Right lung (tissue), 2 donors: ENCODE measurements at regions not wholly inside any gene's neighbourhood (a gene's known extent, or its start where the extent isn't known, plus 50 kb on each side); places are given as distances from the start of the nearest gene placed in this dataset.
"Not testable (repeated sequence)": the region's sequence is repeated elsewhere in the genome, so short reads cannot be mapped to it uniquely, and the experiment has no call there.

ENCODE experiments used
- DNase-seq, 2 donors: peaks; one replicate each; pipeline ENCODE4 v3.0.0-alpha.2; 2013

- not testable (repeated sequence) for DNase-seq
Measured at GRCh38 chr6:25160134-25160533, 119.0 kb upstream of the CARMIL1 start.

- DNase-seq, result no peak
Measured at GRCh38 chr6:25165177-25165576, 114.0 kb upstream of the CARMIL1 start.

- DNase-seq, result no peak
Measured at GRCh38 chr6:25165800-25166199, 113.4 kb upstream of the CARMIL1 start.

GRCh38 chr6:25166955-25167748, 112.0 kb upstream of the CARMIL1 start:
- DNase-seq, result no peak

GRCh38 chr6:25167961-25168360, 111.2 kb upstream of the CARMIL1 start:
- DNase-seq, result no peak

- DNase-seq, result no peak
Measured at GRCh38 chr6:25168637-25169036, 110.5 kb upstream of the CARMIL1 start.

GRCh38 chr6:25169553-25169952, 109.6 kb upstream of the CARMIL1 start:
- no peak for DNase-seq

GRCh38 chr6:25169961-25170360, 109.2 kb upstream of the CARMIL1 start:
- DNase-seq, result no peak

GRCh38 chr6:25170640-25171039, 108.5 kb upstream of the CARMIL1 start:
- no peak for DNase-seq

- DNase-seq, result no peak
Measured at GRCh38 chr6:25171301-25171700, 107.9 kb upstream of the CARMIL1 start.

- no peak for DNase-seq
Measured at GRCh38 chr6:25172819-25173218, 106.4 kb upstream of the CARMIL1 start.

GRCh38 chr6:25173246-25173645, 105.9 kb upstream of the CARMIL1 start:
- no peak for DNase-seq

- no peak for DNase-seq
Measured at GRCh38 chr6:25173951-25174474, 105.2 kb upstream of the CARMIL1 start.

- no peak for DNase-seq
Measured at GRCh38 chr6:25174678-25175077, 104.5 kb upstream of the CARMIL1 start.

- no peak for DNase-seq
Measured at GRCh38 chr6:25175196-25175595, 104.0 kb upstream of the CARMIL1 start.

- no peak for DNase-seq
Measured at GRCh38 chr6:25175681-25176080, 103.5 kb upstream of the CARMIL1 start.

GRCh38 chr6:25176466-25176865, 102.7 kb upstream of the CARMIL1 start:
- DNase-seq, result no peak

GRCh38 chr6:25177500-25178028, 101.6 kb upstream of the CARMIL1 start:
- DNase-seq, result no peak

GRCh38 chr6:25178336-25179035, 100.7 kb upstream of the CARMIL1 start:
- DNase-seq, result no peak

GRCh38 chr6:25179051-25179778, 100.0 kb upstream of the CARMIL1 start:
- DNase-seq, result no peak

GRCh38 chr6:25180630-25181349, 98.4 kb upstream of the CARMIL1 start:
- no peak for DNase-seq

GRCh38 chr6:25181350-25181724, 97.8 kb upstream of the CARMIL1 start:
- no peak for DNase-seq
